SK-N-MC (cell line): ENCODE measurements at regions not wholly inside any gene's neighbourhood (a gene's known extent, or its start where the extent isn't known, plus 50 kb on each side); places are given as distances from the start of the nearest gene placed in this dataset.

ENCODE experiments used
- DNase-seq: peaks from one replicate; pipeline ENCODE4 v3.0.0-alpha.2; 2011; ENCODE audit warnings: low read depth, low spot score
- H3K27ac ChIP-seq: fragments of 200-600 bp; sonication (generic); 2 replicates; pipeline ENCODE4 v1.5.1; 2016; ENCODE audit warnings: mixed run types
- H3K36me3 ChIP-seq: fragments of 200-600 bp; sonication (generic); 2 replicates; pipeline ENCODE4 v1.6.1; 2017; ENCODE audit warnings: antibody characterized with exemption, low read length, mixed read lengths; ENCODE audit not compliant: insufficient read depth
- H3K4me3 ChIP-seq: fragments of 200-600 bp; sonication (generic); 2 replicates; pipeline ENCODE4 v1.5.1; 2016
- H3K9ac ChIP-seq: fragments of 200-600 bp; sonication (generic); 2 replicates; pipeline ENCODE4 v1.8.0; 2017; ENCODE audit warnings: mixed run types, mixed read lengths; ENCODE audit not compliant: insufficient read length
- H3K9me3 ChIP-seq: fragments of 200-600 bp; sonication (generic); 2 replicates; pipeline ENCODE4 v1.6.1; 2017; ENCODE audit warnings: low read depth, mild to moderate bottlenecking, antibody characterized with exemption, low read length, moderate library complexity, mixed read lengths
- EZH2 ChIP-seq: fragments of 200-600 bp; sonication (generic); IDR thresholded peaks from one replicate; pipeline ENCODE4 v1.6.1; 2017; ENCODE audit warnings: antibody characterized with exemption
- FOXP2 ChIP-seq: optimal IDR thresholded peaks from 2 replicates; pipeline ENCODE3; 2011; ENCODE audit warnings: mild to moderate bottlenecking, moderate library complexity; ENCODE audit not compliant: insufficient read depth; ENCODE audit errors: extremely low read length, control extremely low read depth
- POLR2AphosphoS5 ChIP-seq: IDR thresholded peaks from 2 replicates; pipeline ENCODE4 v1.6.1; 2012; ENCODE audit warnings: mild to moderate bottlenecking, low read depth, low read length, borderline replicate concordance

- Histone ChIP-seq H3K9ac (no peak overlapping the region), H3K9me3 (no peaks in the 10 kb centered on the region), H3K4me3 (no peak overlapping the region), H3K36me3 (no peaks in the 10 kb centered on the region), H3K27ac (no peak overlapping the region)
- TF ChIP-seq POLR2AphosphoS5, result no peak
- no peak for TF ChIP-seq FOXP2
- no peak for TF ChIP-seq EZH2
- DNase-seq, result no peak
These were observed 186.3 kb downstream of the CTTN start for GRCh38 chr11:70584498-70585235.

- Histone ChIP-seq H3K4me3 (no peak overlapping the region), H3K9ac (no peak overlapping the region), H3K36me3 (no peaks in the 10 kb centered on the region), H3K9me3 (no peaks in the 10 kb centered on the region), H3K27ac (no peak overlapping the region)
- DNase-seq, result no peak
- TF ChIP-seq EZH2 (no peak), FOXP2 (no peak), POLR2AphosphoS5 (no peak)
These were observed 186.9 kb downstream of the CTTN start for GRCh38 chr11:70585236-70585545.

GRCh38 chr11:70586261-70587074 lies 188.1 kb downstream of the CTTN start:
- H3K9me3 ChIP-seq, result no peaks in the 10 kb centered on the region
- H3K27ac ChIP-seq, result no peak overlapping the region
- DNase-seq, result no peak
- no peaks in the 10 kb centered on the region for H3K36me3 ChIP-seq
- TF ChIP-seq POLR2AphosphoS5 (no peak), EZH2 (no peak), FOXP2 (no peak)
- H3K9ac ChIP-seq, result no peak overlapping the region
- no peak overlapping the region for H3K4me3 ChIP-seq

GRCh38 chr11:70587075-70587389 lies 188.7 kb downstream of the CTTN start:
- DNase-seq, result no peak
- no peak overlapping the region for H3K4me3 ChIP-seq
- TF ChIP-seq EZH2, result no peak
- TF ChIP-seq FOXP2, result no peak
- no peak for TF ChIP-seq POLR2AphosphoS5

GRCh38 chr11:70590356-70590991 lies 192.1 kb downstream of the CTTN start:
- H3K9ac ChIP-seq, result no peak overlapping the region
- DNase-seq, result no peak
- H3K36me3 ChIP-seq, result no peaks in the 10 kb centered on the region
- H3K9me3 ChIP-seq, result no peaks in the 10 kb centered on the region
- no peak overlapping the region for H3K27ac ChIP-seq
- no peak overlapping the region for H3K4me3 ChIP-seq
- TF ChIP-seq EZH2 (no peak), FOXP2 (no peak), POLR2AphosphoS5 (no peak)

More at GRCh38 chr11:70587075-70587389, 188.7 kb downstream of the CTTN start:
- Histone ChIP-seq H3K27ac (no peak overlapping the region), H3K9me3 (no peaks in the 10 kb centered on the region), H3K9ac (no peak overlapping the region), H3K36me3 (no peaks in the 10 kb centered on the region)

- H3K4me3 ChIP-seq, result no peak overlapping the region
- H3K9ac ChIP-seq, result no peak overlapping the region
- TF ChIP-seq EZH2, result no peak
- no peak for TF ChIP-seq POLR2AphosphoS5
- TF ChIP-seq FOXP2, result no peak
- no peaks in the 10 kb centered on the region for H3K36me3 ChIP-seq
- H3K9me3 ChIP-seq, result no peaks in the 10 kb centered on the region
- no peak for DNase-seq
- no peak overlapping the region for H3K27ac ChIP-seq
These were observed 194.4 kb downstream of the CTTN start for GRCh38 chr11:70592641-70593165.

GRCh38 chr11:70593446-70593983 lies 195.2 kb downstream of the CTTN start:
- Histone ChIP-seq H3K4me3 (no peak overlapping the region), H3K9me3 (no peaks in the 10 kb centered on the region), H3K9ac (no peak overlapping the region), H3K36me3 (no peaks in the 10 kb centered on the region), H3K27ac (no peak overlapping the region)
- TF ChIP-seq FOXP2, result no peak
- TF ChIP-seq POLR2AphosphoS5, result no peak
- TF ChIP-seq EZH2, result no peak
- DNase-seq, result no peak

- H3K36me3 ChIP-seq, result no peaks in the 10 kb centered on the region
- no peak for DNase-seq
- H3K27ac ChIP-seq, result no peak overlapping the region
- no peak overlapping the region for H3K9ac ChIP-seq
- TF ChIP-seq EZH2 (no peak), FOXP2 (no peak), POLR2AphosphoS5 (no peak)
- no peak overlapping the region for H3K4me3 ChIP-seq
- no peaks in the 10 kb centered on the region for H3K9me3 ChIP-seq
These were observed 195.7 kb downstream of the CTTN start for GRCh38 chr11:70594031-70594430.
